Muscle of arm (tissue), 1 donor: ENCODE measurements at regions not wholly inside any gene's neighbourhood (a gene's known extent, or its start where the extent isn't known, plus 50 kb on each side); places are given as distances from the start of the nearest gene placed in this dataset.

Experiments used
- DNase-seq: peaks from one replicate; pipeline ENCODE4 v3.0.0-alpha.2; 2013

- DNase-seq: no peak
Observed at GRCh38 chr1:234975941-234976860, 152.4 kb downstream of the TOMM20 start.

- DNase-seq: no peak
Observed at GRCh38 chr1:234975122-234975940, 153.3 kb downstream of the TOMM20 start.

DNA sequence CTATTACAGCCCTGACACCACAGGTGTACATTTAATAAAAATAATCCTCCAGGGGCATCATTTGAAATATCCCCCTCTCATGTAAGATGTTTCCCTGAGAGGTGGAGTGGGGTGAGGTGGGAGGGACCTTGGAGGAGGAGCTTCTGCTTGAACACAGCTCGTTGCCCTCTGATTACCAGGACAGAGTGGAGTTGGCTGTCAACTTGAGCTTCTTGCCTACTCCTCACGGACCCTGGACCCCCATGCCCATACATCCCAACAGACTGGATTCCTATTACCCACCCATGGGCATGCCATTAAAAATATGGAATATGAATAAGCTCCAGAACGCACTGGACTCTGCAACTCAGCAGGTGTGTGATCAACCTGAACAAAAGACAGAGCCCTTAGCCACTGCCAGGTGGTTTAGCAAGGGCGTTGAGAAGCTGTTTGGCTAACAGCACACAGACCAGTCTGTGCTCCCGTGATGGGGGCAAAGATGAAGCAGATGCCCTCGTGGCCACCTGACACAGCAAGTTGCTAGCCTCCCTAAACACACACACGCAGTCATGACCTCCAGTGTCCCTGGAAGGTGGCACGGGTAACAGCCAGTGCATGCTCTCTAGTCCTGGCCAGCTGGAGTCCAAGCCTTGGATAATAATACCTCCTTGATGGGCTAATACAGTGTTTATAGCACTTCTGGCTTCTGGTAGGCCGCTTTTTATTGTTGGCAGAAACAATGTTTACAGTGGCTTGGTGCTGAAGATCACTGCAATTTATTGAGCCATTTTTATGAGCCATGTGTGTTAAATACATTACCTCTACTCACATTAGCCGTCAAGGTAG, 155.0 kb downstream of the TOMM20 start:
- DNase-seq: no peak

DNA sequence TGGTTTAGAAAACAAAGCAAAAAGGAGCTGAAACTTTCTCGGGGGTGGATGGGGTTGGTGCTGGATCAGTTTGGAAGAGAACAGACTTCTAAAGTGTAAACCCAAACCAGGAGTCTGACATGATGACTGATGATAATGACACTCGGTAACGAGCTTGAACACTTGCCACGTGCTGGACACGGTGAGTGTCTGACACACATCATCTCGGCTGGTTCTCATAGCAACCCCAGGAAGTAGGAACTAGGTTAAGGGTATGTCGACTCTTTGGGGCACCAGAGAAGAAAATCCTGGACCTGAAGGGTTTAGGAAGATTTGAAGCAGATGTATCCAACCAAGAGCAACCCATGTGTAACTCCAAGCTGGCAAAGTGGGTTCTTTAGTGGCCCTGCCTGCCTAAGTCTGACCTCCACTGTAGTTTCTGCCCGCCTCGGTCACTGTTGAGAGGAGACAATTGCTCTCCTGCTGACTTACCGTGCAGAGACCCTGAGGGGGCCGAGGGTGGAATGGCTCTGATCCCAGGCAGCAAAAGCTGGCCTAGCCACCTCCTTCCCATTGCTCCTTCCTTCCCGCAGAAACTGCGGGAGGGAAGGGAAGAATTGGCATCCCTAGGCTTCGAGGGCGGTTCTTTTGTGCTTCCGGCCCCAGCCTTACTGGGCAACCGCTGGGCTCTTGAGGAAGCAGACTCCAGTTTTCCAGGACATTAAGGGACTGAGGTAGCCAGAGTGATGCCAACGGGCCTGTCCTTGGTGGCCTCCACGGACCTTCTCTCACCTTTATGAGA, 156.0 kb downstream of the TOMM20 start:
- no peak for DNase-seq

- DNase-seq: no peak
Observed at GRCh38 chr1:234971586-234972297, 156.9 kb downstream of the TOMM20 start.

GRCh38 chr1:234970731-234971476, 157.7 kb downstream of the TOMM20 start:
- DNase-seq: peak; percentile 89

- no peak for DNase-seq
Observed at GRCh38 chr1:234970401-234970730, 158.3 kb downstream of the TOMM20 start.

DNA sequence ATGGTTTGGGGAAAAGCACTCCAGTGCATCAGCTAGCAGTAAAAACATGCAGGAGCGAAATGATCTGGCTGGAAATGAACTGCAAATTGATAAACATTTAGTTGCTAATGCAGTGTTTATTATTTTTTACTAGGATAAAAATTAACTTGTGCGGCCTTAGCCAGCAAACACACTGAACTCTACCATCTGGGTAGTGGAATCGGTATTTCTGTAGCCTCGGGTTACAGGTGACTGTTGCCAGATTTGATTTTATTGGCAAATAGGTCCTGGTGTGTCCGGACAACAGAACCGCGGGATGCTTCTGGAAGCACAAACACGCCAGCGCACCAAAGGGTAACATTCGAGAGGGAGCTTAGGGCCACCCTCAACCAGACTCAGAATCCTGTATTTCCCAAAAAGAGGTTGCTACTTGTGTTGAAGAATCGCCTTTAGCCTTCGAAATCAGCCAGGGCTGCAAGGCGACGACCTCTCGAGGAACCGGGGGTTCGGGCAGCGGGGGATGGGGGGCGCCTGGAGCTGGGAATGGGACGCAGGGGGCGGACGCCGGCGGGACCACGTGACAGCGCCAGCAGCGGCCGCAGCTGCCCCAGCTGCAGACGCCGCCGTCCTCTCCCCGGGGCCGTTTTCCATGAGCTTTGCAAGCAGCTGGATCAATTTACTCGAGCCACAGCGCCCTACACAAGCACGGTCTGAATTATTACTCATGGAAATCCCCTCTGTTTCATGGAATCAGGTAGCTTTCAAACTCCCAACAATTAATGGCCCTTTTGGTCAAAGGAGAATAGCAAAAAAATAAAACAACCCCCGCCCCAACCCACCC, 158.8 kb downstream of the TOMM20 start:
- peak; percentile 82 for DNase-seq

- no peak for DNase-seq
Observed at GRCh38 chr1:234969011-234969441, 159.6 kb downstream of the TOMM20 start.

DNA sequence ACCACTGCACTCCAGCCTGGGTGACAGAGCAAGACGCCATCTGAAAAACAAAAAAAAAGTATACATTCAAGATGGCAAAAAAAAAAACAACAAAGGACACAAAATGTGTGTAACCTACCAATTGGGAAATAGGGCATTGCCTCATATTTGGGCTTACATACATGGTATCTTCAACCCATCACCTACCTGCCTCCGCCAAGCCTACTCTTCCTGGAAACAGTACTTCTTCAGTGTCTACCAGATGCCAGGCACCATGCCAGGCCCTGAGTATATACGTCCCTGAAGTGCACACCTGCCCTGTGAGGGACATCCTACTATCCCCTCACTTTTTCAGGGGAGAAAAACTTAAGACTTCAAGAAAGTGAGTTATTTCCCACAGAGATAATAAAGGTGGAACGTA, 160.2 kb downstream of the TOMM20 start:
- DNase-seq: no peak

GRCh38 chr1:234967121-234967520, 161.5 kb downstream of the TOMM20 start:
- no peak for DNase-seq

- no peak for DNase-seq
Observed at GRCh38 chr1:234965111-234965510, 163.5 kb downstream of the TOMM20 start.

GRCh38 chr1:234963904-234964702, 164.5 kb downstream of the TOMM20 start:
- DNase-seq: no peak

DNA sequence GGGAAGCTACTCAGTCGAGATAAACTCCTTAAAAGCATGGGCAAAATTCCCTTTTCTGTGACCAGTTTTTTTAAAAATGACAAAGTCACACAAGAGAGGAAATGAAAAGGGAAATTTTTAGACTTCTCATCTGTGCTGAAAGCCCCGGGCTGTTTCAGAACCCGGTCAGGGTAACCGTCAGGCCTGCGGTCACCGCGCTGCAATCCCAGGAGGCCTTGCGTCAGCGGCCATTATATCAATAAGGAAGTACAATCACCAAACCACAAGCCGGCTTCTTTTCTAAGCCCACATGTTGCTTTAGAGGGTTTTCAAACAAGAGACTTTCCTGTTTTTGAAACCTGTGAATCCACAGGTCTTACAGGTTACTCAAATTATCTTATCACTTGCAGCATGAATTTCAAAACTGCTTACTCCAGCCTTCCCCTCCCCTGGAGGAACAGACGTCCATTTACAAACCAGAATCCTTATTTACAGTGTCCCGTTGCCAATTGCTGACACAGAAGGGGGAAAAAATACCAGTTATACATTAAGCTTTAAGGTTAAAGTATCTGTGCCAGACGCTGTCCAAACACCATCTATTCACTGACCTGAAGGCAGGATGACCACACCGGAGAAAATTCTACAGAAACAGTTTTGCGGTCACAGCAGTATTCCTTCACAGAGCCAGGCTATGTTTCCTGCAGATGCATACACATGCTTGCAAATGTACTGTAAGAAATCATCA, 165.3 kb downstream of the TOMM20 start:
- no peak for DNase-seq

DNA sequence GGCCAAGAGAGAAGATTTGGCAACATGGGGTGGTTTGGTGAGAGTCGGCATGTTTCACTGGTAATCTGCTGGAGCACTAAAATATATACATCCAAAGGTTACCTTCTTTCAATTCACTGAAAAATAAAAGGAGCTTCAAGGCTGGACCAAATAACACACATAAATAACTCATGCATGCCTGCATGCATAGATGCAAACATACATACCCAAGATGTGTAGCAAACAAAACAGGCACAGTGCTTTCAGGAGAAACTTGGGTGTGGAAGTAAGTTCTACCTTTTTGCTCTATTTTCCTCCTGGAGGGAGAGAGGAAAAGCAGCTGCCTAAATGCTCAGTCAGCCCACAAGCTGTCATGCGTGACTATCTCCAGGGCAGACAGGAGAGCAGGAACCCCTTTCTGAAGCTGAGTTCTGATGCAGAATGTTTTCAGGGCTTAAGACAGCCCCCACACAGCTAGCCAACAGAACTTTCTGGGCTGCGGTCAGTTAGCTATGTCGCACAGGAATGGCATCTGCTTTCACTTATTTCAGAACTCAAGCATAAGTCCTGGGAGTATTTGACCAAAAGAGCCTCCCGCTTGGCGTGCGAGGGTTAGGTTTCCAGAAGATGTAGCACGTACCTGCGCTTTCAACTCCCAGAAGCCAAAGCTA, 166.2 kb downstream of the TOMM20 start:
- peak; percentile 79 for DNase-seq

DNA sequence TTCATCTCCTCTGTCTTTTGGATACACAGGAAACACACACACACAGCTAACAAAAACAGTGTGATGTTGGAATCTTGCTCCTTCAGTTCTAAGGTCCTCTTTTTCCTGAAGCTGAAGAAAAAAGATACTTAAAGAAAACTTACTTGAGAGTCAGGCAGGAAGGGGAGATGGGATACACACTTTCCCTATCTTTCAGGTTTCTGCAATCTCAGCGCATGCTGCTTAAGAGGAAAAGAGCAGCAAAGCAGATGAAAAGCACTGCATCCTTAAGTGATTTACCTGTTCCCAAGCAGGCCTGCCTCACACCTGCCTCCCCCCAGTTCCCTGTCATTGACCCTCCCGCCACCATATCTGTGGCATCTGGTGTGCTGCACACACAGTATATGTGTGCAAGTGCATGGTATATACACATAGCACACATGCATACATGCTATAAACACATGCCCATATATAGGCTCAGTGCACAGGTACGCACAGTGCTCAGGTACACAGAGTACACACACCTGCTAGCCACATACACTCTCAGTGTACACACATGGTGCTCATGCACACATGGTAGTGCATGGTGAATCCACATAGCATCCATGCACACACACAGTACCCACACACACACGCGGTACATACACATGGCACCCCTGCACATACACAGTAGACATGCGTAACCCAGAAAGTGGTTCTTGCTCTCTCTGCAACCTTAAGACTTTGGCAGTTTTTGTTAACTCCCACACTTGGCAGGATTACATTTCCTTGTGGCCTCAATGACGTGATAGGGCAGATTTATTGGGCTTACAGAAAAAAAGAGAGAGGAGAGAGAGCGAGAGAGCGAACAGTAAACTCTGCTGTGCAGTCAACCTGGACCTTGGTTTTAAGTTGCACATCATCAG, 166.9 kb downstream of the TOMM20 start:
- no peak for DNase-seq
